ENCODE measurements at regions not wholly inside any gene's neighbourhood (a gene's known extent, or its start where the extent isn't known, plus 50 kb on each side); places are given as distances from the start of the nearest gene placed in this dataset.

GRCh38 chr5:158482125-158482524 is 617.6 kb downstream of the EBF1 start:
- TF ChIP-seq CTCF (IDR thresholded peaks at IDR 0.05; ENCODE audit: insufficient read depth, low read length, poor library complexity, severe bottlenecking) (no peak), EZH2phosphoT487 (conservative IDR thresholded peaks at IDR 0.05; ENCODE audit: low read length) (no peak)

Data from SU-DHL-6 (cell line).